ENCODE measurements at regions not wholly inside any gene's neighbourhood (a gene's known extent, or its start where the extent isn't known, plus 50 kb on each side); places are given as distances from the start of the nearest gene placed in this dataset.

DNA sequence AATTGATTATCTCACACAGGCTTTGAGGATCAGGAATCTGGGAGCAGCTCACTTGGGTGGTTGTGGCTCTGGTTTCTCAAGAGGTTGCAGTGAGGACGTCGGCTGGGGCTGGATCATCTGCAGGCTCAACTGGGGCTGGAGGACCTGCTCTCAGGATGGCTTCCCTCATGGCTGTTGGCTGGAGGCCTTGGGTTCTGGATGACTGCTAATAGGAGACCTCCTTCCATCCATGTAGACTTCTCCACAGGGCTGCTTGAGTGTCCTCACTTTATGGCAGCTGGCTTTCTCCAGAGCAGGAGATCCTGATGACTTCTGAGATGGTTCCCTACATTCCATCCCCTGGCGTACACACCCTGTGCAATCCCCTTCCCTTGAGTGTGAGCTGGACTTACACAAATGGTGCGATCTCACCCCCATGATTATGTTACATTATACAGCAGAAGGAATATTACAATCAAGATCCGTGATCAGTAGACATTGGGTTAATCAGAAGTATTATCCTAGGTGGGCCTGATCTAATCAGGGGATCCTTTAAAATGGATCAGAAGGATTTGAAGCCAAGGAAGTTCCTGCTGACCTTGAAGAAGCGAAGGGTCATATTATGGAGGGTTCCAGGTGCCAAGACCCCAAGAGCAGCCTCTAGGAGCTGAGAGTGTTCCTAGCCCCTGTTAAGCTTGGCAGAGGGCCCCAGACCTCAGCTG lies 122.2 kb downstream of the CXCL12 start:
- Histone ChIP-seq H3K27ac (no peak overlapping the region), H3K27me3 (ENCODE audit: insufficient read depth, low read depth, severe bottlenecking) (peaks cover 3% of the 10 kb centered on the region), H3K9me3 (ENCODE audit: severe bottlenecking) (peaks cover 1% of the 10 kb centered on the region), H3K4me3 (ENCODE audit: low read depth, low read length) (no peak overlapping the region), H3K36me3 (no peaks in the 10 kb centered on the region)
- DNase-seq: no peak
- TF ChIP-seq, protein P1, sequence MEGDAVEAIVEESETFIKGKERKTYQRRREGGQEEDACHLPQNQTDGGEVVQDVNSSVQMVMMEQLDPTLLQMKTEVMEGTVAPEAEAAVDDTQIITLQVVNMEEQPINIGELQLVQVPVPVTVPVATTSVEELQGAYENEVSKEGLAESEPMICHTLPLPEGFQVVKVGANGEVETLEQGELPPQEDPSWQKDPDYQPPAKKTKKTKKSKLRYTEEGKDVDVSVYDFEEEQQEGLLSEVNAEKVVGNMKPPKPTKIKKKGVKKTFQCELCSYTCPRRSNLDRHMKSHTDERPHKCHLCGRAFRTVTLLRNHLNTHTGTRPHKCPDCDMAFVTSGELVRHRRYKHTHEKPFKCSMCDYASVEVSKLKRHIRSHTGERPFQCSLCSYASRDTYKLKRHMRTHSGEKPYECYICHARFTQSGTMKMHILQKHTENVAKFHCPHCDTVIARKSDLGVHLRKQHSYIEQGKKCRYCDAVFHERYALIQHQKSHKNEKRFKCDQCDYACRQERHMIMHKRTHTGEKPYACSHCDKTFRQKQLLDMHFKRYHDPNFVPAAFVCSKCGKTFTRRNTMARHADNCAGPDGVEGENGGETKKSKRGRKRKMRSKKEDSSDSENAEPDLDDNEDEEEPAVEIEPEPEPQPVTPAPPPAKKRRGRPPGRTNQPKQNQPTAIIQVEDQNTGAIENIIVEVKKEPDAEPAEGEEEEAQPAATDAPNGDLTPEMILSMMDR (IDR thresholded peaks at IDR 0.05; ENCODE audit: low read depth, low read length): no peak

DNA sequence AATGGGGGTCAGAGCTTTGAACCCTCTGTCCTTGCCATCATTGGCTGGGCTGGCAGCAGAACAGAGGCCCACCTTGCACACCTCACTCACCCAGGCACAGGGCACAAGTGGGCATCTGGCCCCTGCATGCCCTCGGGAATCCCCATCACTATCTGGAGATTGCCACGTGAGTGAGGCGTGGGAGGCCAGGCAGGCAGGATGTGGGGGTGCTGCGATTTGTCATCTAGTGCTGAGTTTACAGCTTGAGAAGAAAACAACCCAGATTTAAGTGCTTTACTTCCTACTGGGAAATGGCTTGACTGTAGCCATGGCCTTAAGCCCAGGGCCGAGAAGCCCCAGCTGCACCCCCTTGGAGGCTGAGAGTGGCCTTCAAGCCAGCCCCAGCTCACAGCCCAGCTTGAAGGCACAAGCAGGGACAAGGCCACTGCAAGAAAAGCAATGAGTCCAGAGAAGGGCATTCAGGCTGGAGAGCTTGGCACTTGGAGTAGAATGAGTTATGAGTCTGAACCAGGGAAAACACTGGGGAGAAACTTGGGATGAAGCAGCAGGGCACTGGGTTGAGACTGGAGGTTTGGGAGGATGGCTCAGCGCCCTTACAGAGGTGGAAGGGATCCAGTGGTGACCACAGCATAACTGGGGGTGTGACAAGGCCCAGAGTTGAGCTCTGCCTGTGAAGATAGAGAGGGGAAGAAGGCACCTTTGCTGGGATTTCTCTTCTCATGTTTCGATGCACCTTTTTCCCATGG lies 123.0 kb downstream of the CXCL12 start:
- no peak overlapping the region for H3K27ac ChIP-seq
- TF ChIP-seq, protein P1 (IDR thresholded peaks at IDR 0.05; ENCODE audit: low read depth, low read length): no peak
- DNase-seq: no peak

DNA sequence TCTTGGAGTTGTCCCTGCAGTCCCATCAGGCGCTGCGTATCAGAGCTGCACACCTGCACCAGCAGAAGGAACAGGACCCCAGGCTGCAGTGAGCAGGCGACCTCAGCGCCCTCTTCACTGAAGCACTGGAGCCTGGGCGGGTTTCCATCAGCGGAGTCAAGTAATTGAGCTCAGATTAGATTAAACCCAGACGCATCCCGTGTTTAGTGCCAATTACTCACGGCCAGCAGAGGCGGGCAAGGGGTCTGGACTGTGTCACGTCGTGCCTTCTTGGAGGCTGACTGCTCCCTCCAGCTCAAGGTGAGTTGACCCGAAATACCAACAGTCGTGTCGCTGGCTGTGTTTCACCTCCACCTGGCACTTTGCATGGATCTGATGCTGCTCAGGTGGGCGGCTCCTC lies 123.6 kb downstream of the CXCL12 start:
- DNase-seq: no peak
- no peaks in the 10 kb centered on the region for H3K36me3 ChIP-seq
- H3K4me3 ChIP-seq (ENCODE audit: low read depth, low read length): no peak overlapping the region
- H3K9me3 ChIP-seq (ENCODE audit: severe bottlenecking): no peaks in the 10 kb centered on the region
- peaks cover 3% of the 10 kb centered on the region for H3K27me3 ChIP-seq (ENCODE audit: insufficient read depth, low read depth, severe bottlenecking)
- H3K27ac ChIP-seq: no peak overlapping the region
- TF ChIP-seq, protein P1 (IDR thresholded peaks at IDR 0.05; ENCODE audit: low read depth, low read length): no peak

More for the DNA sequence above, 123.0 kb downstream of the CXCL12 start:
- H3K4me3 ChIP-seq (ENCODE audit: low read depth, low read length): no peak overlapping the region
- no peaks in the 10 kb centered on the region for H3K36me3 ChIP-seq
- H3K9me3 ChIP-seq (ENCODE audit: severe bottlenecking): no peaks in the 10 kb centered on the region
- peaks cover 3% of the 10 kb centered on the region for H3K27me3 ChIP-seq (ENCODE audit: insufficient read depth, low read depth, severe bottlenecking)

DNA sequence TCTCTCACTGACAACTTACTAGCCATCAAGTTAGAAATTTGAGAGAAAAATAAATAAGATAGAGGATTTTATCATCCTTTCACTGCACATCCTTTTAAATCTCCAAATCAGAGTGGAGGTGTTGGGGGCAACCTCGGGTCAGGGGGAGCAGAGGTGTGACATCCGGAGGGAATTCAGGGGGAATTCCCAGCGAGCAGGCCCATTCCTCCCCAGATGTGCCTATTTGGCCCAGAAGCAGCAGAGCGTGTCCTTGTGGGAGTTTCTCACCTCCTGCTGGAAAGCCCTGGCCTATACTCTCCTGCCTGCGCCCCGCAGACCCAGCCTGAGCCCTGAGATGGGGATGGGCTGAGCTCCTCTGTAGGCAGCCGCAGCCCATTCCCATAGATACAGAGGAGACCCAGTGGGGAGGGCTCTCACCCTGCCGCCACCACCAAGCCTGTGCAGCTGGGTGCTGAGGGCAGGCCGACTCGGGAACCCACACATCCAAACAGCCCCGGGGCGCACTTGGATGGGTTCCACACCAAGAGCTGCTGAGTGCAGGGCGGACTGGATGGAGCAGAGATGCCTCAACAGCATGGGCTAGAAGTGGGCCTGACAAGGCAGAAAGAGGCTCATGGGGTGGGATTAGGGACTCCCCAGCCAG lies 124.5 kb downstream of the CXCL12 start:
- H3K27ac ChIP-seq: no peak overlapping the region
- H3K27me3 ChIP-seq (ENCODE audit: insufficient read depth, low read depth, severe bottlenecking): peaks cover 3% of the 10 kb centered on the region
- TF ChIP-seq, protein P1 (IDR thresholded peaks at IDR 0.05; ENCODE audit: low read depth, low read length): no peak

DNA sequence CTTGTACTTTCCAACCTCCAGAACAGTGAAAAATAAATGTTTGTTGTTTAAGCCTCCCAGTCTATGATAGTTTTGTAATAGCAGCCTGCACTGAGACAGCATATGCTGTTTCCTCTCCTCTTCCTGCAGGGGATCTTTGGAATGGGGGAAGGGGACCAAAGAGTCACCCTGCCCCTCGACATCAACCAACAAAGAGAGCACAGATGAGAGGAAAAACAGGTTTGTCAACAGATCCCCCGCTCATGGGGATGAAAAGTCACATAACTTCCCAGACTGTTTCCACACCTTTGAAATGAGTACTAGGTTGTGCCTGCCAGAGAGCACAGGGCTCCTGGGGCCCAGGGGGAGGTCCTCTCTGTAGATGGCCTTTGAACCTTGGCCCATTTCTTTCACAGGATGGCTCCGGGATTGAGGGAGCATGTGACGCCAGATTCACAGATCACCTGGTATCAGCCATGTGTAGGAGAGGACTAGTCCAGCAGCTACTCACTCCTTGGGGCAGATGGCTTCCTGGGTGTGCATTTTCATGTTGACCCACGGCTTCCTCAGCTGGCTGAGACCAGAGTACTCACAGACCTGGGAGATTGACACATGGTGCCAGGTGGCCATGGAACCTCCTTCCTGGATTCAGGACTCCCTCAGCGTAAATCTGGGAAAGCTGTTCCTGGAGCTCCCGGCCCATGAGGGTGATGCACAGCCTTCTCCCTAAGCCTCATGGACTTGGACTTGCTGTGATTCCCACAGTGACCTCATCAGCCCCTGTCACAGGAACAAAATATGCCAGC lies 125.6 kb downstream of the CXCL12 start:
- H3K27ac ChIP-seq: no peak overlapping the region
- DNase-seq: no peak
- H3K9me3 ChIP-seq (ENCODE audit: severe bottlenecking): no peaks in the 10 kb centered on the region
- H3K36me3 ChIP-seq: no peaks in the 10 kb centered on the region
- peaks cover 3% of the 10 kb centered on the region for H3K27me3 ChIP-seq (ENCODE audit: insufficient read depth, low read depth, severe bottlenecking)
- H3K4me3 ChIP-seq (ENCODE audit: low read depth, low read length): no peak overlapping the region
- TF ChIP-seq, protein P1 (IDR thresholded peaks at IDR 0.05; ENCODE audit: low read depth, low read length): no peak

More for the DNA sequence above, 124.5 kb downstream of the CXCL12 start:
- Histone ChIP-seq H3K4me3 (ENCODE audit: low read depth, low read length) (no peak overlapping the region), H3K9me3 (ENCODE audit: severe bottlenecking) (no peaks in the 10 kb centered on the region), H3K36me3 (no peaks in the 10 kb centered on the region)
- no peak for DNase-seq

Data from WERI-Rb-1 (cell line).